K562 (cell line): ENCODE measurements at regions not wholly inside any gene's neighbourhood (a gene's known extent, or its start where the extent isn't known, plus 50 kb on each side); places are given as distances from the start of the nearest gene placed in this dataset.

Experiments used
- YBX1 ChIP-seq: fragments of 450-650 bp; IDR thresholded peaks from 2 replicates; pipeline ENCODE4 v1.7.1; 2016; ENCODE audit warnings: mild to moderate bottlenecking
- TF ChIP-seq, protein P1 (sequence below): fragments of 450-650 bp; IDR thresholded peaks from 2 replicates; pipeline ENCODE4 v1.6.1; 2016; ENCODE audit warnings: low read depth
- TF ChIP-seq, protein P2 (sequence below), 2 experiments: fragments of 450-650 bp; formaldehyde crosslinking in 1 of 2; IDR thresholded peaks; 2 replicates each; pipeline versions ENCODE4 v1.4.0 to v1.6.1; 2014 to 2020; ENCODE audit warnings: mild to moderate bottlenecking in 2 of 2, borderline replicate concordance in 1 of 2, low read depth in 1 of 2
- TF ChIP-seq, protein P3 (sequence below): sonication (generic); formaldehyde crosslinking; IDR thresholded peaks from 2 replicates; pipeline ENCODE4 v1.8.0; 2022; ENCODE audit warnings: mild to moderate bottlenecking, missing genetic modification reagents

DNA sequence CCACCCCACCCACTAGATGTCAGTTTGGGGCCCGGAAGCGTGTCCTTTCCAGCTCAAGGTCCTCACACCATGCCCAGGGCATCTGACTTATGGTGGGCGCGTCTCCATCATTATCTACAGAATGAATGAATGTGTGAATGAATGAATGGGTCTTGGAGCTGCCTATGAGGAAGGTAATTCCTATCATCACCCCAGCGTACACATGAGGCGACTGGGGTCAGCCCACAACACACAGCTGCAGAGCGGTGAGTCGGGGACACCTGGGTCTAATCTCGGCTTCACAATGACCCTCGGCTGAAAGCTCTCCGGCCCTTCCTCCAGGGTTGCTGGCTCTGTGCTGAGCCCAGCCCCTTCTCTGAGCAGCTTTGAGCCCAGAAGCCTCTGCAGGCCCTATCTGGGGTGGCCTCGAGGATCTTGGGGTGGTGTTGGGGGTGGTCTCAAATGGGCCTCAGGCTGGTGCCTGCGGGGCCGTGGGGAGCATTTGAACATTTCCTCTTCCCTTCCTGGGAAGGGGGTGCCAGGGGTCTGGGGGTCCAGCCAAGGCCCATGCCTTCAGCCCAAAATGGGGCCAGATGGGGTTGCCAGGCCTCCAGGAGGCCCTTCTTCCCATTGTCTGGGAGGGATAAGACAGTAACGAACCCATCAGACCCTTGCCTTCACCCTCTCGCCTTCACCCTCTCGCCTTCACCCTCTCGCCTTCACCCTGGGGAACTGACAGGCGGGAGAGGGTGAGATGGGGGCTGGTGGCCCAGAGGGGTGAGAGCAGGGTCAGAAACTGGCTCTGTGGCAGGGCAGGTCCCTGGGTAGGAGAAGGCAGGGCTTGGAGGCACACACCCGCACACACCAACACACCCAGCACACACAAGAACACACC, 82.4 kb downstream of the MYEOV start:
- TF ChIP-seq, protein P1, sequence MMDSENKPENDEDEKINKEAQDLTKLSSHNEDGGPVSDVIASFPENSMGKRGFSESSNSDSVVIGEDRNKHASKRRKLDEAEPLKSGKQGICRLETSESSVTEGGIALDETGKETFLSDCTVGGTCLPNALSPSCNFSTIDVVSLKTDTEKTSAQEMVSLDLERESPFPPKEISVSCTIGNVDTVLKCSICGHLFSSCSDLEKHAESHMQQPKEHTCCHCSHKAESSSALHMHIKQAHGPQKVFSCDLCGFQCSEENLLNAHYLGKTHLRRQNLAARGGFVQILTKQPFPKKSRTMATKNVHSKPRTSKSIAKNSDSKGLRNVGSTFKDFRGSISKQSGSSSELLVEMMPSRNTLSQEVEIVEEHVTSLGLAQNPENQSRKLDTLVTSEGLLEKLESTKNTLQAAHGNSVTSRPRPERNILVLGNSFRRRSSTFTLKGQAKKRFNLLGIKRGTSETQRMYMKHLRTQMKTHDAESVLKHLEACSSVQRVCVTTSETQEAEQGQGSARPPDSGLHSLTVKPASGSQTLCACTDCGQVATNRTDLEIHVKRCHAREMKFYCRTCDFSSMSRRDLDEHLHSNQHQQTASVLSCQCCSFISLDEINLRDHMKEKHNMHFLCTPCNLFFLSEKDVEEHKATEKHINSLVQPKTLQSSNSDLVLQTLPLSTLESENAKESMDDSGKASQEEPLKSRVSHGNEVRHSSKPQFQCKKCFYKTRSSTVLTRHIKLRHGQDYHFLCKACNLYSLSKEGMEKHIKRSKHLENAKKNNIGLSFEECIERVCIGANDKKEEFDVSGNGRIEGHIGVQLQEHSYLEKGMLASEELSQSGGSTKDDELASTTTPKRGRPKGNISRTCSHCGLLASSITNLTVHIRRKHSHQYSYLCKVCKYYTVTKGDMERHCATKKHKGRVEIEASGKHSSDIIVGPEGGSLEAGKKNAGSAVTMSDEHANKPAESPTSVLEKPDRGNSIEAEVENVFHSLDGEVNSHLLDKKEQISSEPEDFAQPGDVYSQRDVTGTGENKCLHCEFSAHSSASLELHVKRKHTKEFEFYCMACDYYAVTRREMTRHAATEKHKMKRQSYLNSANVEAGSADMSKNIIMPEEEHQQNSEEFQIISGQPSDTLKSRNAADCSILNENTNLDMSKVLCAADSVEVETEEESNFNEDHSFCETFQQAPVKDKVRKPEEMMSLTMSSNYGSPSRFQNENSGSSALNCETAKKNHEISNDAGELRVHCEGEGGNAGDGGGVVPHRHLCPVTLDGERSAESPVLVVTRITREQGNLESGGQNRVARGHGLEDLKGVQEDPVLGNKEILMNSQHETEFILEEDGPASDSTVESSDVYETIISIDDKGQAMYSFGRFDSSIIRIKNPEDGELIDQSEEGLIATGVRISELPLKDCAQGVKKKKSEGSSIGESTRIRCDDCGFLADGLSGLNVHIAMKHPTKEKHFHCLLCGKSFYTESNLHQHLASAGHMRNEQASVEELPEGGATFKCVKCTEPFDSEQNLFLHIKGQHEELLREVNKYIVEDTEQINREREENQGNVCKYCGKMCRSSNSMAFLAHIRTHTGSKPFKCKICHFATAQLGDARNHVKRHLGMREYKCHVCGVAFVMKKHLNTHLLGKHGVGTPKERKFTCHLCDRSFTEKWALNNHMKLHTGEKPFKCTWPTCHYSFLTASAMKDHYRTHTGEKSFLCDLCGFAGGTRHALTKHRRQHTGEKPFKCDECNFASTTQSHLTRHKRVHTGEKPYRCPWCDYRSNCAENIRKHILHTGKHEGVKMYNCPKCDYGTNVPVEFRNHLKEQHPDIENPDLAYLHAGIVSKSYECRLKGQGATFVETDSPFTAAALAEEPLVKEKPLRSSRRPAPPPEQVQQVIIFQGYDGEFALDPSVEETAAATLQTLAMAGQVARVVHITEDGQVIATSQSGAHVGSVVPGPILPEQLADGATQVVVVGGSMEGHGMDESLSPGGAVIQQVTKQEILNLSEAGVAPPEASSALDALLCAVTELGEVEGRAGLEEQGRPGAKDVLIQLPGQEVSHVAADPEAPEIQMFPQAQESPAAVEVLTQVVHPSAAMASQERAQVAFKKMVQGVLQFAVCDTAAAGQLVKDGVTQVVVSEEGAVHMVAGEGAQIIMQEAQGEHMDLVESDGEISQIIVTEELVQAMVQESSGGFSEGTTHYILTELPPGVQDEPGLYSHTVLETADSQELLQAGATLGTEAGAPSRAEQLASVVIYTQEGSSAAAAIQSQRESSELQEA = no peak
- TF ChIP-seq YBX1 = no peak
- TF ChIP-seq, protein P2, sequence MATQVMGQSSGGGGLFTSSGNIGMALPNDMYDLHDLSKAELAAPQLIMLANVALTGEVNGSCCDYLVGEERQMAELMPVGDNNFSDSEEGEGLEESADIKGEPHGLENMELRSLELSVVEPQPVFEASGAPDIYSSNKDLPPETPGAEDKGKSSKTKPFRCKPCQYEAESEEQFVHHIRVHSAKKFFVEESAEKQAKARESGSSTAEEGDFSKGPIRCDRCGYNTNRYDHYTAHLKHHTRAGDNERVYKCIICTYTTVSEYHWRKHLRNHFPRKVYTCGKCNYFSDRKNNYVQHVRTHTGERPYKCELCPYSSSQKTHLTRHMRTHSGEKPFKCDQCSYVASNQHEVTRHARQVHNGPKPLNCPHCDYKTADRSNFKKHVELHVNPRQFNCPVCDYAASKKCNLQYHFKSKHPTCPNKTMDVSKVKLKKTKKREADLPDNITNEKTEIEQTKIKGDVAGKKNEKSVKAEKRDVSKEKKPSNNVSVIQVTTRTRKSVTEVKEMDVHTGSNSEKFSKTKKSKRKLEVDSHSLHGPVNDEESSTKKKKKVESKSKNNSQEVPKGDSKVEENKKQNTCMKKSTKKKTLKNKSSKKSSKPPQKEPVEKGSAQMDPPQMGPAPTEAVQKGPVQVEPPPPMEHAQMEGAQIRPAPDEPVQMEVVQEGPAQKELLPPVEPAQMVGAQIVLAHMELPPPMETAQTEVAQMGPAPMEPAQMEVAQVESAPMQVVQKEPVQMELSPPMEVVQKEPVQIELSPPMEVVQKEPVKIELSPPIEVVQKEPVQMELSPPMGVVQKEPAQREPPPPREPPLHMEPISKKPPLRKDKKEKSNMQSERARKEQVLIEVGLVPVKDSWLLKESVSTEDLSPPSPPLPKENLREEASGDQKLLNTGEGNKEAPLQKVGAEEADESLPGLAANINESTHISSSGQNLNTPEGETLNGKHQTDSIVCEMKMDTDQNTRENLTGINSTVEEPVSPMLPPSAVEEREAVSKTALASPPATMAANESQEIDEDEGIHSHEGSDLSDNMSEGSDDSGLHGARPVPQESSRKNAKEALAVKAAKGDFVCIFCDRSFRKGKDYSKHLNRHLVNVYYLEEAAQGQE (IDR thresholded peaks at IDR 0.05; ENCODE audit: borderline replicate concordance) = no peak
- TF ChIP-seq, protein P2 (CRISPR knock-in tag; IDR thresholded peaks at IDR 0.05; ENCODE audit: low read depth) = no peak
- TF ChIP-seq, protein P3, sequence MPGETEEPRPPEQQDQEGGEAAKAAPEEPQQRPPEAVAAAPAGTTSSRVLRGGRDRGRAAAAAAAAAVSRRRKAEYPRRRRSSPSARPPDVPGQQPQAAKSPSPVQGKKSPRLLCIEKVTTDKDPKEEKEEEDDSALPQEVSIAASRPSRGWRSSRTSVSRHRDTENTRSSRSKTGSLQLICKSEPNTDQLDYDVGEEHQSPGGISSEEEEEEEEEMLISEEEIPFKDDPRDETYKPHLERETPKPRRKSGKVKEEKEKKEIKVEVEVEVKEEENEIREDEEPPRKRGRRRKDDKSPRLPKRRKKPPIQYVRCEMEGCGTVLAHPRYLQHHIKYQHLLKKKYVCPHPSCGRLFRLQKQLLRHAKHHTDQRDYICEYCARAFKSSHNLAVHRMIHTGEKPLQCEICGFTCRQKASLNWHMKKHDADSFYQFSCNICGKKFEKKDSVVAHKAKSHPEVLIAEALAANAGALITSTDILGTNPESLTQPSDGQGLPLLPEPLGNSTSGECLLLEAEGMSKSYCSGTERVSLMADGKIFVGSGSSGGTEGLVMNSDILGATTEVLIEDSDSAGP (CRISPR knock-in tag) = no peak
